Gastroesophageal sphincter (tissue), 3 donors: ENCODE measurements at regions not wholly inside any gene's neighbourhood (a gene's known extent, or its start where the extent isn't known, plus 50 kb on each side); places are given as distances from the start of the nearest gene placed in this dataset.

ENCODE experiments used
- EP300 ChIP-seq: sonication (generic); formaldehyde crosslinking; IDR thresholded peaks from one replicate; pipeline ENCODE4 v1.6.1; 2017; ENCODE audit warnings: antibody characterized with exemption, mild to moderate bottlenecking
- POLR2A ChIP-seq, 2 donors: fragments of 450-650 bp; IDR thresholded peaks; one replicate each; pipeline ENCODE4 v1.6.1; 2017; ENCODE audit warnings: antibody characterized with exemption in 2 of 2, mild to moderate bottlenecking in 2 of 2, moderate library complexity in 1 of 2
- POLR2AphosphoS5 ChIP-seq: sonication (generic); formaldehyde crosslinking; IDR thresholded peaks from one replicate; pipeline ENCODE4 v1.6.1; 2017; ENCODE audit warnings: antibody characterized with exemption
- TF ChIP-seq, protein P1 (sequence below), 4 experiments: fragments of 200-600 bp in 2 of 4; fragments of 450-650 bp in 2 of 4; sonication (generic) in 1 of 4; IDR thresholded peaks; one replicate each; pipeline ENCODE4 v1.5.1; 2017 to 2019; ENCODE audit warnings: antibody characterized with exemption in 4 of 4, mild to moderate bottlenecking in 2 of 4, moderate library complexity in 2 of 4

DNA sequence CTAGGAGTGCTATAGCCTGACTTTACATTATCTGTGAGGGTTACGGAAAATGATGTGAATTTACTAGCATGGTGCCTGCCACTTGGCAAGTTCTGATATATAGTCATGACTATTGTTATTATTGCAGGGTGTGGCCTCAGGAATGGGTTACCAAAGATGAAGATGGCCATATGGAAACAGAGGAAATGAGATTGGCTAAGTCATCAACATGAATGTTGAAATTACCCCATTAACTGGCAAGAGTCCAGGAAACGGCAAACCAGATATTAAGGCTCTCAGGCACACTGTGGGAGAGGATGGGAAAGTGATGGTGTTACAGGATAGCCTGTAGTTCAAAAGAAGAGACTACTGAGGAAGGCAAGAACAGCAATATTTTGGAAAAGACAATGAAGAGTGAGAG lies 183.3 kb downstream of the KCNRG start:
- TF ChIP-seq, protein P1, sequence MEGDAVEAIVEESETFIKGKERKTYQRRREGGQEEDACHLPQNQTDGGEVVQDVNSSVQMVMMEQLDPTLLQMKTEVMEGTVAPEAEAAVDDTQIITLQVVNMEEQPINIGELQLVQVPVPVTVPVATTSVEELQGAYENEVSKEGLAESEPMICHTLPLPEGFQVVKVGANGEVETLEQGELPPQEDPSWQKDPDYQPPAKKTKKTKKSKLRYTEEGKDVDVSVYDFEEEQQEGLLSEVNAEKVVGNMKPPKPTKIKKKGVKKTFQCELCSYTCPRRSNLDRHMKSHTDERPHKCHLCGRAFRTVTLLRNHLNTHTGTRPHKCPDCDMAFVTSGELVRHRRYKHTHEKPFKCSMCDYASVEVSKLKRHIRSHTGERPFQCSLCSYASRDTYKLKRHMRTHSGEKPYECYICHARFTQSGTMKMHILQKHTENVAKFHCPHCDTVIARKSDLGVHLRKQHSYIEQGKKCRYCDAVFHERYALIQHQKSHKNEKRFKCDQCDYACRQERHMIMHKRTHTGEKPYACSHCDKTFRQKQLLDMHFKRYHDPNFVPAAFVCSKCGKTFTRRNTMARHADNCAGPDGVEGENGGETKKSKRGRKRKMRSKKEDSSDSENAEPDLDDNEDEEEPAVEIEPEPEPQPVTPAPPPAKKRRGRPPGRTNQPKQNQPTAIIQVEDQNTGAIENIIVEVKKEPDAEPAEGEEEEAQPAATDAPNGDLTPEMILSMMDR (IDR thresholded peaks at IDR 0.05), result no peak
- no peak for TF ChIP-seq POLR2A (IDR thresholded peaks at IDR 0.05)
- TF ChIP-seq POLR2AphosphoS5, result no peak
- TF ChIP-seq EP300, result no peak
